ENCODE measurements at regions not wholly inside any gene's neighbourhood (a gene's known extent, or its start where the extent isn't known, plus 50 kb on each side); places are given as distances from the start of the nearest gene placed in this dataset.

DNA sequence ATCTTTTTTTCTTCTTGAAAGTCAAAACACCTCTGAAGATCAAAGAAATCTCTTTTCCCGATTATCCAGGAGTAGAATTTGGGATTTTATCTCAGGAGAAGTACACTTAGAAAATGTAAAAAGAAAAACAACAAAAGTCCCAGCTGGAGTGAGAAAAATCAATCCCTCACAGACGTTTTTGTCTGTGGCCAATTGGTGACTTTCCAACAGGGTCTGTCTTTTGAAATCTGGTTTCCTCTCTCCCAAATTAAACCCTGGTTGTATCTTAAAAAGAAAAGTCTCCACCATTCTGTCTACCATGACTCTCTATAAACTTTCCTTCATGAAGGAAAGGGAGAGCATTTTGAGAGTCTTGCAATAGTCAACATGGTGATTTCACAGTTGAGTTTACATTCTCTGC is 88.1 kb downstream of the DACT1 start:
- H2AFZ ChIP-seq (ENCODE audit: low read length) = no peak overlapping the region
- no peak overlapping the region for H3K4me2 ChIP-seq (ENCODE audit: low read length)
- H4K20me1 ChIP-seq (ENCODE audit: insufficient read depth, low read length) = no peaks in the 10 kb centered on the region
- H3K9me2 ChIP-seq (ENCODE audit: insufficient read depth, low read length) = no peaks in the 10 kb centered on the region
- H3K9me3 ChIP-seq (ENCODE audit: low read length) = no peaks in the 10 kb centered on the region
- no peaks in the 10 kb centered on the region for H3K4me1 ChIP-seq (ENCODE audit: insufficient read depth, low read length, poor library complexity, severe bottlenecking)
- ChIA-PET CTCF (ENCODE audit: unreplicated experiment) (no interaction called here), POLR2A (no interaction called here)
- TF ChIP-seq EZH2phosphoT487 (IDR thresholded peaks at IDR 0.05; ENCODE audit: borderline replicate concordance, low read depth, low read length) = no peak
- TF ChIP-seq, protein P1, sequence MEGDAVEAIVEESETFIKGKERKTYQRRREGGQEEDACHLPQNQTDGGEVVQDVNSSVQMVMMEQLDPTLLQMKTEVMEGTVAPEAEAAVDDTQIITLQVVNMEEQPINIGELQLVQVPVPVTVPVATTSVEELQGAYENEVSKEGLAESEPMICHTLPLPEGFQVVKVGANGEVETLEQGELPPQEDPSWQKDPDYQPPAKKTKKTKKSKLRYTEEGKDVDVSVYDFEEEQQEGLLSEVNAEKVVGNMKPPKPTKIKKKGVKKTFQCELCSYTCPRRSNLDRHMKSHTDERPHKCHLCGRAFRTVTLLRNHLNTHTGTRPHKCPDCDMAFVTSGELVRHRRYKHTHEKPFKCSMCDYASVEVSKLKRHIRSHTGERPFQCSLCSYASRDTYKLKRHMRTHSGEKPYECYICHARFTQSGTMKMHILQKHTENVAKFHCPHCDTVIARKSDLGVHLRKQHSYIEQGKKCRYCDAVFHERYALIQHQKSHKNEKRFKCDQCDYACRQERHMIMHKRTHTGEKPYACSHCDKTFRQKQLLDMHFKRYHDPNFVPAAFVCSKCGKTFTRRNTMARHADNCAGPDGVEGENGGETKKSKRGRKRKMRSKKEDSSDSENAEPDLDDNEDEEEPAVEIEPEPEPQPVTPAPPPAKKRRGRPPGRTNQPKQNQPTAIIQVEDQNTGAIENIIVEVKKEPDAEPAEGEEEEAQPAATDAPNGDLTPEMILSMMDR (conservative IDR thresholded peaks at IDR 0.05; ENCODE audit: low read length) = no peak
- DNase-seq (ENCODE audit: low spot score) = no peak
- intact Hi-C loops (cut with micrococcal nuclease; ENCODE audit: unreplicated experiment) = no loop called here
- no peaks in the 10 kb centered on the region for H3K79me2 ChIP-seq (ENCODE audit: insufficient read depth, low read depth, low read length)
- no peak overlapping the region for H3K4me3 ChIP-seq (ENCODE audit: low read depth, low read length, poor library complexity, severe bottlenecking)
- BruUV-seq (replicated peaks) = no TSS peak
- no peaks in the 10 kb centered on the region for H3K36me3 ChIP-seq (ENCODE audit: insufficient read depth, low read length)
- no peak overlapping the region for H3K27ac ChIP-seq (ENCODE audit: low read depth, low read length, poor library complexity, severe bottlenecking)

DNA sequence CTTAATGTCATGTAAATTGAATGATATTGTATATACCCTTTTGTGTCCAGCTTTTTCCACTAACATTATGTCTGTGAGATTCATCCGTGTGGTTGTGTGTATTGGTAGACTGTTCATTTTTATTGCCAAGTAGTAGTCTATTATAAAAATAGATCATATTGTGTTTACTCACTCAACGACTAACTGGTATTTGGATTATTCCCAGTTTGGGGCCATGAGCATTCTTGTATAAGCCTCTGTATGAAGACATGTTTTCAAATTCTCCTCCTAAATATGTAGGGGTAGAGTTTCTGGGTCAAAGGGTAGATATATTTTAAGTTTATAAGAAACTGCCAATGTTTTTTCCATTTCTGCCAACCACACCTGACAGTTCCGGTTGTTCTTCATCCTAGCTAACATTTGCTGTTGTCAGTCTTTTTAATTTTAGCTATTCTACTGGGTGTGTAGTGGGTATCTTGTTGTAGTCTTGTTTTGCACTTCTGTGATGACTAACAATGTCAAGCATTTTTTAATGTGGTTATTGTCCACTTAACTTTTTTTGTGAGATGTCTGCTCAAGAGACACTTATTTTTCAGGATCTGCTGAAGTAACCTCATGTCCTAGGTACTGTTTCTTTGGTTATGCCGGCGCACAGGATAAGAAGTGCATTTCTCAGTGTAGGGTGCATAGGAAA is 93.2 kb downstream of the DACT1 start:
- Histone ChIP-seq H3K9me2 (ENCODE audit: insufficient read depth, low read length) (no peaks in the 10 kb centered on the region), H3K36me3 (ENCODE audit: insufficient read depth, low read length) (no peaks in the 10 kb centered on the region), H3K79me2 (ENCODE audit: insufficient read depth, low read depth, low read length) (no peaks in the 10 kb centered on the region), H3K4me1 (ENCODE audit: insufficient read depth, low read length, poor library complexity, severe bottlenecking) (no peaks in the 10 kb centered on the region), H2AFZ (ENCODE audit: low read length) (no peak overlapping the region), H4K20me1 (ENCODE audit: insufficient read depth, low read length) (no peaks in the 10 kb centered on the region), H3K9me3 (ENCODE audit: low read length) (no peaks in the 10 kb centered on the region), H3K4me2 (ENCODE audit: low read length) (no peak overlapping the region), H3K27ac (ENCODE audit: low read depth, low read length, poor library complexity, severe bottlenecking) (no peak overlapping the region), H3K4me3 (ENCODE audit: low read depth, low read length, poor library complexity, severe bottlenecking) (no peak overlapping the region)
- no peak for DNase-seq (ENCODE audit: low spot score)
- ChIA-PET CTCF (ENCODE audit: unreplicated experiment) (no interaction called here), POLR2A (interaction anchor here (0.5 kb wide), 1 partner anchor 285 kb away, joined by 4 read pairs; no protein-coding TSS in a partner anchor)
- TF ChIP-seq, protein P1 (conservative IDR thresholded peaks at IDR 0.05; ENCODE audit: low read length) = no peak
- no peak for TF ChIP-seq EZH2phosphoT487 (IDR thresholded peaks at IDR 0.05; ENCODE audit: borderline replicate concordance, low read depth, low read length)
- BruUV-seq (replicated peaks) = no TSS peak
- intact Hi-C loops (cut with micrococcal nuclease; ENCODE audit: unreplicated experiment) = no loop called here

DNA sequence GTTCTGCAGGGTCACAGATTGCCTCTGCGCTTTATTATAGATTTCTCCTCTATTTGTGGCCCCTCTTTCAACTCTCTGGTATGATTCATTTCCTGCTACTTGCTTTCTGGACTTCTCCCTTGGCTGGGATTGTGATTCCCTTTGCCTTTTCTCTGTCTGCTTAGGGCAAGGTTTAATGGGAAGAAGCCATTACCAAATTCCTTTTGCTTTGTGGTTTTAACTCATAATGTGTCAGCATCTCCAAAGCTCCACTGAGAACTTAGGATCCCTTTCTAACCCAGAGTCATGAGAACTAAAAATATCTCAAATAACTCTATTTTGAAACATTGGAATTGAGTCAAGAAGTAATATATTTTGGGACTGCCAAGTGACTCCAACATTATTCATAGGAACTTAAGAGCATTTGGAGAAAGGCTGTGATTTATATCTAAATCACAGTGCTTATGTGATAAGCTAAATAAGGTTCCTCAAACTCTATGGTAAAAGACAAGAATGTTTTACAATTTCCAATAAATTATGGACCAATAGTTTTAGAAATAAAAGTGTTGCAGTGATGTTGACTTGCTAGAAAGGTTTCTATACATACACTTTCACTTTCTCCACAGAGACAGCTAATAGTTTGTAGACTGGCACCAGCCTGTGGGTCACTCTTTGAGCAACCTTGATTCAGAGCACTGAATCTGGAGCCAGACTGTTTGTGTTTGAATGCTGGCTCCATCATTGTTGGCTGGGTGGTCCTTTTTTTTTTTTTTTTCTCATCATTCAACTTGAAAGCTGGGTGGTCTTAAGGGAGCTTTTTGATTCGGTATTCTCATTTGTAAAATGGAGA is 93.9 kb downstream of the DACT1 start:
- no peak overlapping the region for H2AFZ ChIP-seq (ENCODE audit: low read length)
- H3K36me3 ChIP-seq (ENCODE audit: insufficient read depth, low read length) = no peaks in the 10 kb centered on the region
- intact Hi-C loops (cut with micrococcal nuclease; ENCODE audit: unreplicated experiment) = no loop called here
- H3K9me3 ChIP-seq (ENCODE audit: low read length) = no peaks in the 10 kb centered on the region
- H4K20me1 ChIP-seq (ENCODE audit: insufficient read depth, low read length) = no peaks in the 10 kb centered on the region
- no peak overlapping the region for H3K4me3 ChIP-seq (ENCODE audit: low read depth, low read length, poor library complexity, severe bottlenecking)
- no peaks in the 10 kb centered on the region for H3K79me2 ChIP-seq (ENCODE audit: insufficient read depth, low read depth, low read length)
- H3K9me2 ChIP-seq (ENCODE audit: insufficient read depth, low read length) = no peaks in the 10 kb centered on the region
- no peak overlapping the region for H3K4me2 ChIP-seq (ENCODE audit: low read length)
- ChIA-PET CTCF (ENCODE audit: unreplicated experiment) (no interaction called here), POLR2A (interaction anchor here (0.6 kb wide), 3 partner anchors 55 to 148 kb away, joined by 3 to 5 read pairs (median 5); no protein-coding TSS in a partner anchor)
- H3K4me1 ChIP-seq (ENCODE audit: insufficient read depth, low read length, poor library complexity, severe bottlenecking) = no peaks in the 10 kb centered on the region
- no peak overlapping the region for H3K27ac ChIP-seq (ENCODE audit: low read depth, low read length, poor library complexity, severe bottlenecking)
- no peak for DNase-seq (ENCODE audit: low spot score)
- TF ChIP-seq EZH2phosphoT487 (IDR thresholded peaks at IDR 0.05; ENCODE audit: borderline replicate concordance, low read depth, low read length) = no peak
- TF ChIP-seq, protein P1 (conservative IDR thresholded peaks at IDR 0.05; ENCODE audit: low read length) = no peak
- BruUV-seq (replicated peaks) = no TSS peak

All from OCI-LY7 (cell line).